Suprapubic skin (tissue), 3 donors: ENCODE measurements at regions not wholly inside any gene's neighbourhood (a gene's known extent, or its start where the extent isn't known, plus 50 kb on each side); places are given as distances from the start of the nearest gene placed in this dataset.

Source experiments
- POLR2A ChIP-seq, 2 donors: fragments of 450-650 bp; IDR thresholded peaks; one replicate each; pipeline ENCODE4 v1.6.1; 2017; ENCODE audit warnings: antibody characterized with exemption in 2 of 2, mild to moderate bottlenecking in 2 of 2, moderate library complexity in 2 of 2
- TF ChIP-seq, protein P1 (sequence below), 2 donors: fragments of 200-600 bp in 1 of 2; fragments of 450-650 bp in 1 of 2; sonication (generic) in 1 of 2; IDR thresholded peaks; one replicate each; pipeline ENCODE4 v1.5.1; 2016 to 2019; ENCODE audit warnings: antibody characterized with exemption in 2 of 2, mild to moderate bottlenecking in 1 of 2, moderate library complexity in 1 of 2

- TF ChIP-seq, protein P1, sequence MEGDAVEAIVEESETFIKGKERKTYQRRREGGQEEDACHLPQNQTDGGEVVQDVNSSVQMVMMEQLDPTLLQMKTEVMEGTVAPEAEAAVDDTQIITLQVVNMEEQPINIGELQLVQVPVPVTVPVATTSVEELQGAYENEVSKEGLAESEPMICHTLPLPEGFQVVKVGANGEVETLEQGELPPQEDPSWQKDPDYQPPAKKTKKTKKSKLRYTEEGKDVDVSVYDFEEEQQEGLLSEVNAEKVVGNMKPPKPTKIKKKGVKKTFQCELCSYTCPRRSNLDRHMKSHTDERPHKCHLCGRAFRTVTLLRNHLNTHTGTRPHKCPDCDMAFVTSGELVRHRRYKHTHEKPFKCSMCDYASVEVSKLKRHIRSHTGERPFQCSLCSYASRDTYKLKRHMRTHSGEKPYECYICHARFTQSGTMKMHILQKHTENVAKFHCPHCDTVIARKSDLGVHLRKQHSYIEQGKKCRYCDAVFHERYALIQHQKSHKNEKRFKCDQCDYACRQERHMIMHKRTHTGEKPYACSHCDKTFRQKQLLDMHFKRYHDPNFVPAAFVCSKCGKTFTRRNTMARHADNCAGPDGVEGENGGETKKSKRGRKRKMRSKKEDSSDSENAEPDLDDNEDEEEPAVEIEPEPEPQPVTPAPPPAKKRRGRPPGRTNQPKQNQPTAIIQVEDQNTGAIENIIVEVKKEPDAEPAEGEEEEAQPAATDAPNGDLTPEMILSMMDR (IDR thresholded peaks at IDR 0.05): no peak
- TF ChIP-seq POLR2A (IDR thresholded peaks at IDR 0.05): no peak
These were observed 79.9 kb upstream of the STK39 start for GRCh38 chr2:168327328-168327727.
